ENCODE measurements at regions not wholly inside any gene's neighbourhood (a gene's known extent, or its start where the extent isn't known, plus 50 kb on each side); places are given as distances from the start of the nearest gene placed in this dataset.

GRCh38 chr3:80668600-80669294 lies 900.9 kb upstream of the ROBO1 start:
- TF ChIP-seq CTCF (IDR thresholded peaks at IDR 0.05) (no peak), POLR2A (IDR thresholded peaks at IDR 0.05) (no peak)

Data from Peyer's patch (tissue), 4 donors.